SK-N-MC (cell line): ENCODE measurements at regions not wholly inside any gene's neighbourhood (a gene's known extent, or its start where the extent isn't known, plus 50 kb on each side); places are given as distances from the start of the nearest gene placed in this dataset.

Source experiments
- EZH2 ChIP-seq: fragments of 200-600 bp; sonication (generic); IDR thresholded peaks from one replicate; pipeline ENCODE4 v1.6.1; 2017; ENCODE audit warnings: antibody characterized with exemption
- POLR2AphosphoS5 ChIP-seq: IDR thresholded peaks from 2 replicates; pipeline ENCODE4 v1.6.1; 2012; ENCODE audit warnings: mild to moderate bottlenecking, low read depth, low read length, borderline replicate concordance

- TF ChIP-seq POLR2AphosphoS5 (no peak), EZH2 (no peak)
Measured at GRCh38 chr1:87240661-87241285, 87.9 kb upstream of the LMO4 start.
